Osteoblast (primary cell): ENCODE measurements at regions not wholly inside any gene's neighbourhood (a gene's known extent, or its start where the extent isn't known, plus 50 kb on each side); places are given as distances from the start of the nearest gene placed in this dataset.

ENCODE experiments used
- DNase-seq: peaks from one replicate; pipeline ENCODE4 v3.0.0; 2011; ENCODE audit warnings: low spot score, mixed read lengths; ENCODE audit not compliant: insufficient read length; ENCODE audit errors: missing footprints
- H2AFZ ChIP-seq: 2 replicates; pipeline ENCODE4 v1.6.0; 2011; ENCODE audit warnings: mild to moderate bottlenecking, low read length
- H3K27ac ChIP-seq: 2 replicates; pipeline ENCODE4 v1.5.1; 2011; ENCODE audit warnings: mild to moderate bottlenecking, low read depth, low read length, moderate library complexity
- H3K27me3 ChIP-seq: 2 replicates; pipeline ENCODE4 v1.6.0; 2012; ENCODE audit warnings: mild to moderate bottlenecking, control low read depth, inconsistent platforms, low read length, moderate library complexity; ENCODE audit not compliant: insufficient read depth
- H3K36me3 ChIP-seq: 2 replicates; pipeline ENCODE4 v1.5.1; 2011; ENCODE audit warnings: mild to moderate bottlenecking, low read length, control low read depth, moderate library complexity; ENCODE audit not compliant: insufficient read depth
- H3K4me1 ChIP-seq: 2 replicates; pipeline ENCODE4 v1.5.1; 2011; ENCODE audit warnings: mild to moderate bottlenecking, low read length, control low read depth, moderate library complexity; ENCODE audit not compliant: insufficient read depth
- H3K4me2 ChIP-seq: 2 replicates; pipeline ENCODE4 v1.6.0; 2011; ENCODE audit warnings: mild to moderate bottlenecking, low read length; ENCODE audit not compliant: insufficient read depth
- H3K4me3 ChIP-seq: fragments of 200-600 bp; sonication (generic); 3 replicates; pipeline ENCODE4 v1.5.1; 2012; ENCODE audit warnings: mild to moderate bottlenecking, low read length, inconsistent platforms; ENCODE audit not compliant: insufficient read depth
- H3K79me2 ChIP-seq: 2 replicates; pipeline ENCODE4 v1.6.0; 2012; ENCODE audit warnings: mild to moderate bottlenecking, low read length, control low read depth, inconsistent platforms; ENCODE audit not compliant: insufficient read depth
- H3K9me3 ChIP-seq: 2 replicates; pipeline ENCODE4 v1.5.1; 2011; ENCODE audit warnings: low read depth, low read length, control low read depth
- H4K20me1 ChIP-seq: 2 replicates; pipeline ENCODE4 v1.6.0; 2012; ENCODE audit warnings: mild to moderate bottlenecking, low read length, control low read depth; ENCODE audit not compliant: insufficient read depth
- CTCF ChIP-seq: IDR thresholded peaks from 2 replicates; pipeline ENCODE4 v1.5.1; 2011; ENCODE audit warnings: mild to moderate bottlenecking, low read depth, low read length, moderate library complexity; ENCODE audit errors: extremely low read depth

- Histone ChIP-seq H3K79me2 (no peaks in the 10 kb centered on the region), H3K4me1 (no peaks in the 10 kb centered on the region), H3K27me3 (no peaks in the 10 kb centered on the region), H3K9me3 (peaks cover 3% of the 10 kb centered on the region), H4K20me1 (no peaks in the 10 kb centered on the region), H3K27ac (no peak overlapping the region), H3K36me3 (no peaks in the 10 kb centered on the region), H3K4me2 (no peak overlapping the region), H3K4me3 (no peak overlapping the region), H2AFZ (no peak overlapping the region)
- TF ChIP-seq CTCF: no peak
- DNase-seq: no peak
Observed at GRCh38 chr11:43072096-43072495, 239.7 kb upstream of the API5 start.

DNA sequence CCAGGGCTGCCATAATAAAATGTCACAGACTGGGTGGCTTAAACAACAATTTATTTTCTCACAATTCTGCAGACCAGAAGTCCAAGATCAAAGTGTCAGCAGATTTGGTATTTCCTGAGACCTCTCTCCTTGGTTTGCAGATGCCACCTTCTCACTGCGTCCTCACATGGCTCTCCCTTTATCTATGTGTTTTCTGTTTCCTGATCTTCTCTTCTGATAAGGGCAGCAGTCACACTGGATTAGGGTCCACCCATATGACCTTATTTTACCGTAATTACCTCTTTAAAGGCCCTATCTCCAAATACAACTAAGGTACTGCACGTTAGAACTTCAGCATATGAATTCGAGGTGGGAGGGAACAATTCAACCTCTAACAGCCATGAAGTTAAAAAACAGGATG is 238.9 kb upstream of the API5 start:
- H3K36me3 ChIP-seq: no peaks in the 10 kb centered on the region
- H3K27me3 ChIP-seq: no peaks in the 10 kb centered on the region
- no peak overlapping the region for H3K4me3 ChIP-seq
- H3K27ac ChIP-seq: no peak overlapping the region
- no peak for DNase-seq
- H4K20me1 ChIP-seq: no peaks in the 10 kb centered on the region
- no peak overlapping the region for H2AFZ ChIP-seq
- H3K9me3 ChIP-seq: peaks cover 3% of the 10 kb centered on the region
- H3K79me2 ChIP-seq: no peaks in the 10 kb centered on the region
- H3K4me2 ChIP-seq: no peak overlapping the region
- no peaks in the 10 kb centered on the region for H3K4me1 ChIP-seq
- no peak for TF ChIP-seq CTCF

DNA sequence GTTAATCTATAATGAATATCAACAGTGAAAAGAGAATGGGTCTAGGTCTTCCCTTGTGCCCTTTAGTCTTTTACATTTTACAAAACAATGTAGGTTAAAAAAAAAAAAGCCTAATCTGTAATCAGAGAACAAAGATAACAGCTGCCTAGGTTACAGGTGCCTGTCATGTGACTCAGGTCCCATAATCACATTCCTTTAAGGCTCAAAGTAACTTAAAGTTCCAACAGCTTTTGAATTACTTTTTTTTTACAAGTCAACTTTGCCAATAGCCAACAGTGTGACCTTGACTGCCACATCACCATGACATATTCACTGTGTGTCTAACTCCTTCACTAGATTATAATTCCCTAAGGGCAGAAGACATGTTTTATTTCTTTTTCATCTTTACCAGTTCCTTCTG is 237.0 kb upstream of the API5 start:
- Histone ChIP-seq H3K4me3 (no peak overlapping the region), H3K9me3 (peaks cover 3% of the 10 kb centered on the region), H2AFZ (no peak overlapping the region), H3K36me3 (no peaks in the 10 kb centered on the region), H3K4me2 (no peak overlapping the region), H4K20me1 (no peaks in the 10 kb centered on the region), H3K27me3 (no peaks in the 10 kb centered on the region), H3K27ac (no peak overlapping the region), H3K79me2 (no peaks in the 10 kb centered on the region), H3K4me1 (no peaks in the 10 kb centered on the region)
- no peak for TF ChIP-seq CTCF
- DNase-seq: no peak

DNA sequence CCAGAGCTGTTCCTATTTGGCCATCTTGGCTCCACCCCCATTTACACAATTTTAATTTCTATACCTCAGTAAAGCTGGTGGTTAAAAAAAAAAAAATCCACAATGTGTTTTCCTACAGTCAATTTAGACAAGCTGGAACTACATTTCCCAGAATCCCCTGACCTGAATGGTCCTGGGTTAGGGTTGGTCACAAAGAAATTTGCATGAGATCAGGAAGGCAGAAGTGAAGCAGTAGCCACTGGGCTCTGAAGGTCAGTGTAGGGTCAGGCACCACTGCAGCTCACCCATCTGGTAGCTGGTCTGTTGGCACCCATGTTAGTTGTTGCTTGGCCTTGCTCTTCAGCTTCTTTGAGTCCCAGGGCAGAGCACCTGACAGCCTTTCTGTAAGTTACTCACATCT is 210.7 kb upstream of the API5 start:
- H3K36me3 ChIP-seq: no peaks in the 10 kb centered on the region
- H3K4me2 ChIP-seq: no peak overlapping the region
- peaks cover 3% of the 10 kb centered on the region for H3K9me3 ChIP-seq
- H2AFZ ChIP-seq: no peak overlapping the region
- H3K4me1 ChIP-seq: no peaks in the 10 kb centered on the region
- no peak for TF ChIP-seq CTCF
- DNase-seq: no peak
- no peak overlapping the region for H3K27ac ChIP-seq
- H3K79me2 ChIP-seq: no peaks in the 10 kb centered on the region
- no peaks in the 10 kb centered on the region for H4K20me1 ChIP-seq
- no peaks in the 10 kb centered on the region for H3K27me3 ChIP-seq
- no peak overlapping the region for H3K4me3 ChIP-seq
